GM12892 (cell line): ENCODE measurements at regions not wholly inside any gene's neighbourhood (a gene's known extent, or its start where the extent isn't known, plus 50 kb on each side); places are given as distances from the start of the nearest gene placed in this dataset.

Source experiments
- POLR2A ChIP-seq: IDR thresholded peaks from 2 replicates; pipeline ENCODE4 v1.6.1; 2011; ENCODE audit warnings: low read depth, low read length, control low read depth
- POLR2AphosphoS5 ChIP-seq: IDR thresholded peaks from 2 replicates; pipeline ENCODE4 v1.6.1; 2011; ENCODE audit warnings: low read depth, low read length, control low read depth
- TAF1 ChIP-seq: IDR thresholded peaks from 2 replicates; pipeline ENCODE4 v1.6.1; 2011; ENCODE audit warnings: low read depth, mild to moderate bottlenecking, control low read depth, low read length, borderline replicate concordance

- TF ChIP-seq POLR2A (no peak), TAF1 (no peak), POLR2AphosphoS5 (no peak)
Observed at GRCh38 chr4:86508436-86508835, 85.7 kb upstream of the PTPN13 start.
